ENCODE measurements at regions not wholly inside any gene's neighbourhood (a gene's known extent, or its start where the extent isn't known, plus 50 kb on each side); places are given as distances from the start of the nearest gene placed in this dataset.

DNA sequence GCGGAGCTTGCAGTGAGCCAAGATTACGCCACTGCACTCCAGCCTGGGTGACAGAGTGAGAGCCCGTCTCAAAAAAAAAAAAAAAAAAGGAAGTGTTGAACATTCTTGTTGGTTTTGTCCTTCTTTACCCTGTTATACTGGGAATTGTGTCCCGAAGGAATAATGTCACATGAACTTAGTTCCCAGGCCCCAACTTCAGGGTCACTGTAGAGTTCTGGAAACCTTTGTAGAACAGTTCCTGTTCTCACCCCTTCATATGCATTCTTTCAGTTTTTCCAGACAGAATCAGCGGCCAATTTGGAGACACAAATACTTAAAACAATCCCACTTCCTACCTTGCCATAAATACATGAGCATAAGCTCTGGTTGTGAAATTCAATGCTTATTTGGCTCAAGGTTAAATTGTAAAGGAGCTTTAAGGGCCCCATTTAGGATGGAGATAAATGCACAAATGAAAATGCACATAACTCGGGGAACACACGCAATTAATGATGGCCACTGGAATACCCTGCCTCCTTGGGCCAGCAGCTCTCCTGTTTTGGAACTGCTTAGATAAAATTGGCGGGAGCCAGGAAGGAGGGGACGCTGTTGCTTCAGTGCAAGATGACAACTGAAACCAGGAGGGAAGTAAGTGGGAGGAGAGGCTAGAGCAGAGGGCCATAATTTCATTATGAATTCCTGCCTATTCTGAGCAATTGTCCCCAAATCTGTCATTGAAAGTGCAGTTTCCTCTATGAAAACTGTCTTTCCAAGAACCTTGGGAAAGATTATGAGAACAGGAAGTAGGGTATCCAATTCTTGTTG lies 153.7 kb downstream of the FGF1 start:
- H3K36me3 Mint-ChIP-seq (ENCODE audit: low read depth) = peaks cover 13% of the 10 kb centered on the region
- H3K4me3 Mint-ChIP-seq = no peak overlapping the region
- TF ChIP-seq, protein P1, sequence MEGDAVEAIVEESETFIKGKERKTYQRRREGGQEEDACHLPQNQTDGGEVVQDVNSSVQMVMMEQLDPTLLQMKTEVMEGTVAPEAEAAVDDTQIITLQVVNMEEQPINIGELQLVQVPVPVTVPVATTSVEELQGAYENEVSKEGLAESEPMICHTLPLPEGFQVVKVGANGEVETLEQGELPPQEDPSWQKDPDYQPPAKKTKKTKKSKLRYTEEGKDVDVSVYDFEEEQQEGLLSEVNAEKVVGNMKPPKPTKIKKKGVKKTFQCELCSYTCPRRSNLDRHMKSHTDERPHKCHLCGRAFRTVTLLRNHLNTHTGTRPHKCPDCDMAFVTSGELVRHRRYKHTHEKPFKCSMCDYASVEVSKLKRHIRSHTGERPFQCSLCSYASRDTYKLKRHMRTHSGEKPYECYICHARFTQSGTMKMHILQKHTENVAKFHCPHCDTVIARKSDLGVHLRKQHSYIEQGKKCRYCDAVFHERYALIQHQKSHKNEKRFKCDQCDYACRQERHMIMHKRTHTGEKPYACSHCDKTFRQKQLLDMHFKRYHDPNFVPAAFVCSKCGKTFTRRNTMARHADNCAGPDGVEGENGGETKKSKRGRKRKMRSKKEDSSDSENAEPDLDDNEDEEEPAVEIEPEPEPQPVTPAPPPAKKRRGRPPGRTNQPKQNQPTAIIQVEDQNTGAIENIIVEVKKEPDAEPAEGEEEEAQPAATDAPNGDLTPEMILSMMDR (IDR thresholded peaks at IDR 0.05) = no peak
- peaks cover 1% of the 10 kb centered on the region for H3K27me3 Mint-ChIP-seq (ENCODE audit: insufficient read depth)
- H3K4me1 Mint-ChIP-seq (ENCODE audit: low read depth) = peaks cover 34% of the 10 kb centered on the region
- H3K27ac Mint-ChIP-seq = no peak overlapping the region
- H3K9me3 Mint-ChIP-seq = peaks cover 10% of the 10 kb centered on the region
- no peak for DNase-seq

DNA sequence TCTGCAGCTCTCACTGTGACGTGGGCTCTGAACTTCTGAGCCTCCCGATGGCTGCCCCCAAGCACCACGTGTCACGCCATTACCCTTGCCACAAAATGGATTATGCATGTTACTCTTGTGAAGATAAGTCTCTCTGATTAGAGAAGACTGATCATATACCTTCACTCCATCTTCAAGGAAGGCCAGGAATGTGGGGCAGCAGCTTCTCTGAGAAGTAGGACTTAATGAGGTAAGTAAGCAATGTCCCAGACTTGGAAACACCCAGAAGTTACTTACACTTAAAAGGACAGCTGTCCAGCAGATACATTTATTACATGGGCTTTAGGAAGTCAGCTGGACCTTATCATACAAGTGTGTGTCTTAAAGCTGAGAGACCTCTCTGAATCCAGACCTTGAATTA lies 155.0 kb downstream of the FGF1 start:
- Mint-ChIP-seq H3K27me3 (ENCODE audit: insufficient read depth) (peaks cover 1% of the 10 kb centered on the region; the same call in 1 of the 2 replicates), H3K36me3 (ENCODE audit: low read depth) (peaks cover 13% of the 10 kb centered on the region), H3K4me3 (no peak overlapping the region), H3K9me3 (peaks cover 10% of the 10 kb centered on the region), H3K27ac (no peak overlapping the region), H3K4me1 (ENCODE audit: low read depth) (peaks cover 39% of the 10 kb centered on the region)
- no peak for DNase-seq
- TF ChIP-seq, protein P1 (IDR thresholded peaks at IDR 0.05) = no peak

DNA sequence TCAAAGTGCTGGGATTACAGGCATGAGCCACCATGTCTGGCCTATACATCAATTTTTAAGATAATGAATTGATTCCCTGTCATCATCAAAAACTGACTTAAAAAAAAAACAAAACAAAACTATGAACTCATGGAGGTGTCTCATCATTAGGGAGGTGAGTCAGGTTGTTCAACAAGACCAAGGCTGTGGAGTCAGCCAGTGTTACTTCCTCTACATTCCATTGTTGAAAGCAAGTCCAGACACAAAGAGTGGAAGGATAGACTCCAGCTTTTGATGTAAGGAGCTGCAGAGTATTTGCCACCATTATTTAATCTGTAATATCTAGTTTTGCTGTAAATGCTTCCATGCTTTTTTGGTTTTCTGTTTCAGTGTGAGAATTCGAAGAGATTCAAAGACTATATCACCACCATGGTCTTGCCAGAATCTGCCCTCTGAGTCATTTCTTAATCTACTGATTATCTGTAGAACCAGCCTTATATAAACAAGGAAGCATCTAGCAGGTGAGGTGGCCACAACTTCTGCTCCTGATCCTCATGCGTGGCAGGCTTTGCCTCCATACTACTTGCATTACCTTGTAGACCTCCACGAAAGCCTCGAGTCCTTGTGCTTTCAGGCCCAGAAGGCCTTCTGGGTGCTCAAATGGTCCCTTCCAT lies 156.1 kb downstream of the FGF1 start:
- Mint-ChIP-seq H3K36me3 (ENCODE audit: low read depth) (peaks cover 10% of the 10 kb centered on the region), H3K27ac (peak overlapping the region; percentile 77), H3K9me3 (peaks cover 7% of the 10 kb centered on the region), H3K4me1 (ENCODE audit: low read depth) (peaks cover 39% of the 10 kb centered on the region), H3K4me3 (peak overlapping the region; percentile 29; the same call in 1 of the 2 replicates), H3K27me3 (ENCODE audit: insufficient read depth) (peaks cover 1% of the 10 kb centered on the region; the same call in 1 of the 2 replicates)
- TF ChIP-seq, protein P1 (IDR thresholded peaks at IDR 0.05) = no peak
- DNase-seq = peak; percentile 71

DNA sequence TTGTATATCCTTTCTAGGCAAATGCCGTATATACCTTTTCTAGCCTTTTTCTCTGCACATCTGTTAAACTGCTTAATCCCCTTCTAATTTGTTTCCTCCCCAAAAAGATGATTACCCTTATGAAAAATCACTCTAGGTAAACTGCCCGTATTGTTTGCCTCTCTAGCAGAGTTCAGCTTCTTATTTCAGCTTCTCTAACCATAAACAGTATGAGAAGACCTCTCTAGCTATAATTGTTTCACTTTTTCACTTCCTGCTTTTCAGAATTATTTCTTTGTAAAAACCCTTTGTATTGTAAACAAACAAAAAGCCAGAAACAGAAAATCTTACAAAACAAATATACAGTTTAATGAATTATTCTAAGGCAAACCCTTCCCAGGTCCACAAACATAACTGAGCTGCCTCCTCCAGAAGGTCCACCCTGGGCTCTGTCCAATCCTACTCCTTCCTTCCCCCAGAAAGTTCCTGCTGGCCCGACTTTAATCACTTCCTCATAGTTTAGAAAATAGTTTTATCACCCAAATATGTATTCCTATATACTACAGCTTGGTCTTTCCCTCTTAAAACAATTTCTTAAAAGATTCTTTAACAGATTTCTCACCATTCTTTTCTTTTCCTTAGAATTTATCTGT lies 158.1 kb downstream of the FGF1 start:
- peak overlapping the region; percentile 40; the same call in 1 of the 2 replicates for H3K27ac Mint-ChIP-seq
- peaks cover 4% of the 10 kb centered on the region; the same call in 1 of the 2 replicates for H3K36me3 Mint-ChIP-seq (ENCODE audit: low read depth)
- no peaks in the 10 kb centered on the region for H3K9me3 Mint-ChIP-seq
- peaks cover 39% of the 10 kb centered on the region for H3K4me1 Mint-ChIP-seq (ENCODE audit: low read depth)
- H3K27me3 Mint-ChIP-seq (ENCODE audit: insufficient read depth) = peaks cover 1% of the 10 kb centered on the region; the same call in 1 of the 2 replicates
- H3K4me3 Mint-ChIP-seq = no peak overlapping the region
- DNase-seq = no peak
- TF ChIP-seq, protein P1 (IDR thresholded peaks at IDR 0.05) = no peak

DNA sequence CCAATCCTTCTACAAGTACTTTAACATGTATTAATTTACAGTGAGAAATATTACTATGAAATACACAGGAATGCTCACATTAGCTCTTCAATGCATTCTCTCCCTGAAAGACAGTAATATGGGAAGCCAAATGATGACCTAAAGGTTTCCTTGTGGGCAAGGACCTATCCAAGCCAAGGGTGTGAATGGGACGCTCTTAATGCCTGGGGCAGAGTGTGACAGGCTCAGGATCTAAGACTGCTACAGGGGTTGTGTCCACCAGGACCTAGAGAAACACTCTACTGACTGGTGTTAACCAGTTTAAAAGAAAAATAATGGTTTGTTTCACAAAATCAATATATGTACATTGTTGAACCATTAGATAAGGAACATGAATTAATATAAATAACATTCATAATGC lies 158.7 kb downstream of the FGF1 start:
- H3K36me3 Mint-ChIP-seq (ENCODE audit: low read depth) = peaks cover 4% of the 10 kb centered on the region; the same call in 1 of the 2 replicates
- H3K9me3 Mint-ChIP-seq = no peaks in the 10 kb centered on the region
- TF ChIP-seq, protein P1 (IDR thresholded peaks at IDR 0.05) = no peak
- peak overlapping the region; percentile 6; the same call in 1 of the 2 replicates for H3K27ac Mint-ChIP-seq
- H3K4me3 Mint-ChIP-seq = no peak overlapping the region
- DNase-seq = no peak
- H3K4me1 Mint-ChIP-seq (ENCODE audit: low read depth) = peaks cover 39% of the 10 kb centered on the region
- H3K27me3 Mint-ChIP-seq (ENCODE audit: insufficient read depth) = no peaks in the 10 kb centered on the region; the same call in 1 of the 2 replicates
